ENCODE measurements at regions not wholly inside any gene's neighbourhood (a gene's known extent, or its start where the extent isn't known, plus 50 kb on each side); places are given as distances from the start of the nearest gene placed in this dataset.

- Histone ChIP-seq H2BK5ac (ENCODE audit: low read depth, low read length, poor library complexity, severe bottlenecking) (no peak overlapping the region), H3K56ac (ENCODE audit: extremely low read depth, insufficient read depth, low read length) (no peak overlapping the region), H3K36me3 (ENCODE audit: control insufficient read depth, insufficient read depth, low read length) (no peaks in the 10 kb centered on the region), H3K4me1 (ENCODE audit: control insufficient read depth, insufficient read depth, low read length) (no peaks in the 10 kb centered on the region), H2BK15ac (ENCODE audit: low read depth, low read length) (no peak overlapping the region), H2AK5ac (ENCODE audit: low read depth, low read length) (no peak overlapping the region), H3K79me1 (ENCODE audit: low read depth in 1 of 2, low read length in 2 of 2) (no peaks in the 10 kb centered on the region), H4K20me1 (ENCODE audit: insufficient read depth, low read length) (no peaks in the 10 kb centered on the region), H3K4me2 (ENCODE audit: low read depth, low read length) (no peak overlapping the region), H3K27ac (ENCODE audit: insufficient read depth, low read length) (no peak overlapping the region), H2BK20ac (ENCODE audit: low read depth, low read length) (no peak overlapping the region), H3K27me3 (ENCODE audit: control insufficient read depth, insufficient read depth, low read length) (no peaks in the 10 kb centered on the region), H4K8ac (ENCODE audit: low read depth in 2 of 2, low read length in 2 of 2) (no peak overlapping the region), H3K9me3 (ENCODE audit: control insufficient read depth, insufficient read depth, low read length) (0 out of 2 replicates have a peak, but pooled peaks cover 4% of the 10 kb centered on the region), H4K91ac (ENCODE audit: insufficient read depth, low read depth, low read length) (no peak overlapping the region), H3K14ac (replicated peaks; ENCODE audit: low read depth, low read length) (no peak overlapping the region), H3K18ac (ENCODE audit: low read depth, low read length) (no peak overlapping the region), H4K5ac (ENCODE audit: low read depth, low read length) (no peak overlapping the region), H3K9me1 (ENCODE audit: insufficient read depth, low read length) (no peaks in the 10 kb centered on the region), H3K4ac (ENCODE audit: low read depth, low read length) (no peak overlapping the region), H2AK9ac (replicated peaks; ENCODE audit: low read depth, low read length, poor library complexity) (no peak overlapping the region), H2AFZ (replicated peaks; ENCODE audit: low read length, poor library complexity) (no peak overlapping the region), H3K23ac (ENCODE audit: low read depth, low read length) (no peak overlapping the region), H3K9ac (ENCODE audit: low read depth, low read length) (no peak overlapping the region), H3K4me3 (ENCODE audit: insufficient read depth, low read depth, low read length) (no peak overlapping the region), H2BK120ac (ENCODE audit: low read depth, low read length) (no peak overlapping the region)
- no CpG with 5 or more reads among the region's 3 CpGs for WGBS, 2 experiments (ENCODE audit: extremely low coverage in 2 of 2, insufficient read length in 1 of 2)
- ChIA-PET POLR2A (ENCODE audit: unreplicated experiment) (no interaction called here), CTCF (no interaction called here)
- no peak for TF ChIP-seq CHD1 (IDR thresholded peaks at IDR 0.05; ENCODE audit: low read depth, low read length)
- DNase-seq (no peak), ATAC-seq (ENCODE audit: low read depth) (no peak)
- dilution Hi-C loops (cut with HindIII; ENCODE audit: low sequenced_read_pairs, unreplicated experiment) = no loop called here
- in situ Hi-C loops (cut with MboI; ENCODE audit: low sequenced_read_pairs) = no loop called here
- intact Hi-C loops (cut with micrococcal nuclease) = no loop called here
- no TSS peak for BruUV-seq (replicated peaks)
Observed at GRCh38 chr18:60862988-60863387, 470.2 kb upstream of the CDH20 start.

Data from IMR-90 (cell line).